Putamen (tissue), 1 donor: ENCODE measurements at regions not wholly inside any gene's neighbourhood (a gene's known extent, or its start where the extent isn't known, plus 50 kb on each side); places are given as distances from the start of the nearest gene placed in this dataset.

Experiments used
- DNase-seq: peaks from one replicate; pipeline ENCODE4 v3.0.0-alpha.2; 2016; ENCODE audit warnings: low spot score

DNA sequence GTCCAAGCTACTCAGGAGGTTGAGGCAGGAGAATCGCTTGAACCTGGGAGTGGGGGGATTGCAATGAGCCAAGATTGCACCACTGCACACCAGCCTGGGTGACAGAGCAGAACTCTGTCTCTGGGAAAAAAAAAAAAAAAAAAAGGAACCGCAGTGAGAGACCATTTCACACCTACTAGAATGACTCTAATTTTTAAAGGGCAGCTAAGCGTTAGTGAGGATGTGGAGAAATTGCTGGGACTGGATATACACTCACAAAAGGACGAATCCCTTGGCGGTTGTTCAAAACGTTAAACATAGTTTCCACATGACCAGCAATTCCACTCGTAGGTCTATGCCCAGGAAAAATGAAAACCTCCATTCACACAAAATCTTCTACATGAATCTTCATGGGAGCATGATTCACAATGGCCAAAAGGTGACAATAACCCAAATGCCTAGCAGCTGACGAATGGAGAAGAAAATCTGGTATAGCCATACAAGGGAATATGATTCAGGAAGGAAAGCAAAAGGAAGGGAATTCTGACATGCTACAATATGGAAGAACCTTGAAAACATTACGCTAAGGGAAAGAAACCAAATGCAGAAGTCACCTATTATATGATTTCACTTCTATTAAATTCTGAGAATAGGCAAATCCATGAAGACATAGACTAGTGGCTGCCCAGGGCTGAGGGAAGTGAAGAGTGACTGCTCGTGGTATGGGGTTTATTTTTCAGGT lies 127.0 kb downstream of the CHSY1 start:
- DNase-seq: no peak

DNA sequence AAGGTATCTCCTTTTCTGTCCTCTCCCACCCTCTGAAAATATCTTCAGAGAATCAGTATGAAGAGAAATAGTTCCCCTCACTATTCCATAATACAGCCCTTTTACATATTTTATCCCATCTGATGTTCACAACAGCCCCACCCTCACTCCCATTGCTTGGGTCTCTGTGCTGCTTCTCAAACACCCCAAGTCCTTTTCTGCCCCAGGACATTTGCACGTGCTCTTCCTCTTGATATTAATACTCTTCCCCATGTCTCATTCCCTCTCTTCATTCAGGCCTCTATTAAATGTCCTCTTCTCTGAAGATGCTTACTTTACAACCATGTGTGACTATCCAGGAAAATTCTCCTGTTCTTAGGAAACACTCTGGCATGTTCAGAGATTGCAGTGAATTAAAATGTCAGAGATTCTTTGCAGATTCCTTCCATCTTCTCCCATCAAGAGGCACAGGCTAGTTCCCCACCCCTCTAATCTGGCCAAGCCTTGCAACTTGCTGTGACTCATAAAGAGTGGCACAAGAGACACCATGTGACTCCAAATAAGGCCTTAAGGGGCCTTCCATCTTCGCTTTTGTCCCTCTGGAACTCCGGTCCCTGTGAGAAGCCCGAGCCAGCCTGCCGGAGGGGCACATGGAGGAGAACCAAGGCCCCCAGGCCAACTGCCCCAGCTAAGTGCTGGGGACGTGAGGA lies 128.5 kb downstream of the CHSY1 start:
- DNase-seq: no peak

DNA sequence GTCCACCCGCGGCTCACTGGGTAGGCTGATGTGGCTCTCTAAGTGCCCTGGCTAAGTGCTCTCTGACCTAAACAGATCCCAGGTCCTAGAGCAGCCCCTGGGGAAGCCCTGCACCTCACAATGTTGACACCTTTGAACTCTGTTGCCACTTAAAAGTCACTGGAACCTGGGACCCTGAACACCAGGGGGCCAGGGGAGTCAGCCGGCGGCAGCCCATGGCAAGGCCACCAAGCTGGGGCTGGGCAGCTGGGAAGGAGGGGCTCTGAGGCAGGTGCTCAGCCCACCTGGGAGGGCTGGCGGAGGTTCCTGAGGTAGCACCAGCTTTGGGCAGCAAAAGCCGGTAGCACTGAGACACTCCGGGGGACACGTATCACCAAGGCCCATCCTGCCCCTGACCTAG lies 129.0 kb downstream of the CHSY1 start:
- DNase-seq: no peak

DNA sequence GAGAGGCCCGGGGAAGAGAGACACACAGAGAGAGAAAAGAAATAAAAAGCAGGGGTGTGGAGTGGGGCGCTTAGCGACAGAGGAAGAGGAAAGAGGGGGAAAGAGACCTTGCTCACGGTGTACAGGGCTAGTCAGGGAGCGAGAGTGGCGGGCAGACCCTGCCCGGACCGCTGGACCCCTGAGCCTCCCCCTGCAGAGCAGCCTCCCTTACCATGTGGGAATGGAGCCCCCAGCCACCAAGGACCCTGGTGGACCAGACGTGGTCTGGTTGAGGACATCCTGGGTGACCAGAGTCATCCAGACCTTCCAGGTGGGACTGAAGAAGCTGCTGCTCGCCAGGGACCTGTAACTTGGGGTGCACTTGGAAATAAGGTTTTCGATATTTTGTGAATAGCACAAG lies 129.6 kb downstream of the CHSY1 start:
- no peak for DNase-seq

DNA sequence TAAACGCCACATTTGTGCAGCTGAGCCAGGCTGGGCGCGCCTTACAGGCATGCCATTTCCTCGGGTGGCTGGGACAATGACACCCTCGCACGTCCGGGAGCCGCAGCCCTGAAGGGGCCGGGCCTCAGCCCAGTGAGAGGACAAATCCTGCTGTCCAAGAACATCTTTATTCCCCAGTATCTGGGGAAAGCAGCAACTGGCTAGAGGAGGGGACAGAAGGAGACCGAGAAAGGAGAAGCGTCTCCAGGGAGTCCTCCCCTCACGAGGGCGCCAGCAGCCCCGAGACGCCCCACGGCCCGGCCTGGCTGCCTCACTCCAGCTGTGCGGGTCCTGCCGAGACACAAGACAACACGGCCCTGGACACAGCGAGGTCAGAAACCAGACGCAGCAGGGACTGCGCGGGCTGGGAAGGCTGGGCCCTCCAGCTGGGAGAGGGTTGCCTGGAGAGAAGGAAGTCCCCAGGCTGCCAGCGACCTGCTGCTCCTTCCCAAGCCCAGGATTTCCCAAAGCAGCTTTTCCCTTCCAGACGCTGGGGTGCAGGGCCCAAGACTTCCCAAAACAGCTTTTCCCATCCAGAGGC lies 130.2 kb downstream of the CHSY1 start:
- peak; percentile 19 for DNase-seq

DNA sequence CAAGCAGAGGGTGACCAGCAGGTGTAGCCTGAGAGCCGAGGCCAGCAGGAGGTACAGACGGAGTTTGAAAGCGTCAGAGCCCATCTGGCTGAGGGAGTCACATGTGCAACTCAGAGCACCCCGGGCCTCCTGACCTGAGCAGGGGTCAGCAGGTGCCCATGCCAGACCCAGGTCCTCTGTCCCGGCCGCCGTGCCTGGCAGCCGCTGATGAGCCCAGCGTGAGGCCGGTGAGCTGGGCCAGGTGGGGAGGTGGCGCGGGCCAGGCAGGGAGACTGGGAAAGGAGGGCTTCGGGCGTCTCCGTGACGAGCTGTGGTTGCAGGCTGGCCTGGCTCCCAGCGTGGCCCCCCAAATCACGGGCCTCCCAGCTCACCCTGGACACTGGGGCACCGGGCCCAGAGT lies 130.9 kb downstream of the CHSY1 start:
- DNase-seq: no peak

DNA sequence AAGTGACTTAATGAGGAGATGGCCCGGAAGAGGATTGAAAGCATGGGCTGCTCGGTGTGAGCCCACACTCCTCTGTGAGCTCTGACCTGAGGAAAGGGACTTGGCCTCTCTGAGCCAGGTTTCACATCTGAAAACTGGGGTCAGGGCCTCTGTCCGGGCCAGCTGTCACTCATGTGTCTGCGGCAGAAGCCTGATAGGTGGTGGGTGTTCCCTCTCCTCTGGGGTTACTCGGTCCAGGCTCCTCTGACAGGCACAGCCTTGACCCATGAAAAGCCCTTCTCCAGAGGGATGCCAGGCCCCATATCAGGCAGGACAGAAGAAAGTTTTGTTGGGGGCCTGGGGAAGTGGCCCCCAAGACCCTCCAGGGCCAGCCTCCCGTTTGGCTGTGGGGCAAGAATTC lies 131.4 kb downstream of the CHSY1 start:
- DNase-seq: no peak
